A673 (cell line): ENCODE measurements at regions not wholly inside any gene's neighbourhood (a gene's known extent, or its start where the extent isn't known, plus 50 kb on each side); places are given as distances from the start of the nearest gene placed in this dataset.

Source experiments
- CTCF ChIP-seq: fragments of 300-800, 200-600 bp; sonication (generic); conservative IDR thresholded peaks from 2 replicates; pipeline ENCODE4 v1.5.1; 2017; ENCODE audit warnings: low read depth, mild to moderate bottlenecking, antibody characterized with exemption, low read length, moderate library complexity, mixed read lengths
- EZH2 ChIP-seq: fragments of 200-600 bp; sonication (generic); IDR thresholded peaks from 2 replicates; pipeline ENCODE4 v1.6.1; 2017; ENCODE audit warnings: borderline replicate concordance, low read depth, mild to moderate bottlenecking, mixed read lengths, antibody characterized with exemption, low read length; ENCODE audit not compliant: poor library complexity, severe bottlenecking

DNA sequence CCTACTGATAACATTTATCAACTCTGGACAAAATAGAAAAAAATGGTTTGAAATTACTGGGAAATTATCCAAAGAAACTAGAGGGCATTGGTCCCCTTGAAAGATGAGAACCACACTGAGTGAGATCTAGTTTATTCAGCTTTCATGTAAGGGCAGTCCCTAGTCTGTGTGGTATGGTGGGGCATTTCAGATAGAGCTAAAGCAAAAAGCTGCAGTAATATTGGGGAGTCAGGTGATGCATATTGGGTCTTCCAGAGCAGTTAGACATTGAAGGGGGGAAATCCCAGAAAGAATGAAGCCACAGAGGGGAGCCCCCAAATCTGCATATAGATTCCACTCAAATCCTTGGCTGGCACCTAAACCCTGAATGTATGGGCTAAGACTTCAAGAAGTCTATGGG lies 347.7 kb upstream of the POU3F1 start:
- no peak for TF ChIP-seq CTCF
- TF ChIP-seq EZH2, result no peak
